Thyroid gland (tissue), 4 donors: ENCODE measurements at regions not wholly inside any gene's neighbourhood (a gene's known extent, or its start where the extent isn't known, plus 50 kb on each side); places are given as distances from the start of the nearest gene placed in this dataset.

Source experiments
- DNase-seq, 2 donors: peaks; one replicate each; pipeline ENCODE4 v3.0.0-alpha.2; 2019
- H3K27ac ChIP-seq, 3 donors: fragments of 200-600 bp; sonication (generic); 1 replicate in 2 of 3; 2 replicates in 1 of 3; pipeline ENCODE4 v1.5.1; 2016 to 2019; ENCODE audit warnings: mild to moderate bottlenecking in 1 of 3, moderate library complexity in 1 of 3
- H3K27me3 ChIP-seq: fragments of 200-600 bp; sonication (generic); one replicate; pipeline ENCODE4 v1.5.1; 2019
- H3K36me3 ChIP-seq, 2 donors: fragments of 200-600 bp; sonication (generic); one replicate each; pipeline ENCODE4 v1.5.1; 2016 to 2019
- H3K4me1 ChIP-seq, 2 donors: fragments of 200-600 bp; sonication (generic); one replicate each; pipeline ENCODE4 v1.5.1; 2017 to 2019
- H3K4me3 ChIP-seq, 3 donors: fragments of 200-600 bp; sonication (generic); replicated peaks in 1 of 3; 1 replicate in 2 of 3; 2 replicates in 1 of 3; pipeline ENCODE4 v1.5.1; 2016; ENCODE audit warnings: mild to moderate bottlenecking in 1 of 3
- H3K9me3 ChIP-seq: fragments of 200-600 bp; sonication (generic); one replicate; pipeline ENCODE4 v1.5.1; 2017
- CTCF ChIP-seq, 6 experiments: fragments of 200-600 bp in 3 of 6; fragments of 450-650 bp in 3 of 6; sonication (generic) in 3 of 6; IDR thresholded peaks; one replicate each; pipeline ENCODE4 v1.5.1; 2016 to 2019; ENCODE audit warnings: antibody characterized with exemption in 6 of 6, mild to moderate bottlenecking in 2 of 6, inconsistent platforms in 1 of 6, moderate library complexity in 1 of 6
- POLR2A ChIP-seq, 2 donors: fragments of 450-650 bp; IDR thresholded peaks; one replicate each; pipeline ENCODE4 v1.6.1; 2017; ENCODE audit warnings: antibody characterized with exemption in 2 of 2, mild to moderate bottlenecking in 2 of 2, moderate library complexity in 1 of 2
- WGBS, 2 donors: methylation state at CpG; one replicate each; pipeline ENCODE4 v1.1.5; 2017; 5-methylcytosine and 5-hydroxymethylcytosine counted together
- intact Hi-C: fragments of 100-400 bp; cut with DNase I; formaldehyde crosslinking; loops from one replicate; pipeline ENCODE4 v1.15.1; 2023

- intact Hi-C loops: no loop called here
Observed at GRCh38 chr11:26093206-26093605, 238.7 kb upstream of the ANO3 start.

GRCh38 chr11:26095340-26095739 lies 236.6 kb upstream of the ANO3 start:
- DNase-seq: no peak
- H3K36me3 ChIP-seq: no peaks in the 10 kb centered on the region
- no peaks in the 10 kb centered on the region for H3K9me3 ChIP-seq
- no peak overlapping the region for H3K27ac ChIP-seq
- intact Hi-C loops: no loop called here
- no peak overlapping the region for H3K4me3 ChIP-seq
- H3K27me3 ChIP-seq: no peaks in the 10 kb centered on the region
- WGBS, 2 donors: 66 to 70% methylated on average over 5 of the region's 5 CpGs
- no peaks in the 10 kb centered on the region for H3K4me1 ChIP-seq
- TF ChIP-seq CTCF (IDR thresholded peaks at IDR 0.05) (no peak), POLR2A (IDR thresholded peaks at IDR 0.05) (no peak)

More at GRCh38 chr11:26093206-26093605, 238.7 kb upstream of the ANO3 start:
- no peak for DNase-seq
- no peaks in the 10 kb centered on the region for H3K27me3 ChIP-seq
- H3K4me1 ChIP-seq: no peaks in the 10 kb centered on the region
- H3K9me3 ChIP-seq: no peaks in the 10 kb centered on the region
- no peak overlapping the region for H3K4me3 ChIP-seq
- 90 to 97% methylated on average over 2 of the region's 2 CpGs for WGBS, 2 donors
- no peak overlapping the region for H3K27ac ChIP-seq
- TF ChIP-seq POLR2A (IDR thresholded peaks at IDR 0.05) (no peak), CTCF (IDR thresholded peaks at IDR 0.05) (no peak)
- H3K36me3 ChIP-seq: no peaks in the 10 kb centered on the region

GRCh38 chr11:26096451-26096850 lies 235.5 kb upstream of the ANO3 start:
- Histone ChIP-seq H3K4me1 (no peaks in the 10 kb centered on the region), H3K36me3 (no peaks in the 10 kb centered on the region), H3K9me3 (no peaks in the 10 kb centered on the region), H3K27ac (no peak overlapping the region), H3K27me3 (no peaks in the 10 kb centered on the region), H3K4me3 (no peak overlapping the region)
- intact Hi-C loops: no loop called here
- TF ChIP-seq POLR2A (IDR thresholded peaks at IDR 0.05): no peak
- no peak for TF ChIP-seq CTCF (IDR thresholded peaks at IDR 0.05)
- WGBS, 2 donors: 38 to 43% methylated on average over 6 of the region's 6 CpGs
- DNase-seq: no peak

- H3K4me1 ChIP-seq: peaks cover 0 to 9% of the 10 kb centered on the region in 2 donors
- H3K36me3 ChIP-seq: no peaks in the 10 kb centered on the region
- WGBS, 2 donors: 85 to 90% methylated on average over 5 of the region's 5 CpGs
- H3K4me3 ChIP-seq: no peak overlapping the region
- intact Hi-C loops: no loop called here
- DNase-seq: no peak
- no peaks in the 10 kb centered on the region for H3K27me3 ChIP-seq
- TF ChIP-seq CTCF (IDR thresholded peaks at IDR 0.05) (no peak), POLR2A (IDR thresholded peaks at IDR 0.05) (no peak)
- H3K27ac ChIP-seq: no peak overlapping the region
- H3K9me3 ChIP-seq: no peaks in the 10 kb centered on the region
Observed at GRCh38 chr11:26102325-26102724, 229.6 kb upstream of the ANO3 start.

- H3K27ac ChIP-seq: no peak overlapping the region
- DNase-seq: no peak
- no peaks in the 10 kb centered on the region for H3K9me3 ChIP-seq
- no peaks in the 10 kb centered on the region for H3K27me3 ChIP-seq
- WGBS, 2 donors: 58 to 59% methylated on average over 4 of the region's 4 CpGs
- H3K4me1 ChIP-seq: peaks cover 0 to 13% of the 10 kb centered on the region in 2 donors
- no peak for TF ChIP-seq POLR2A (IDR thresholded peaks at IDR 0.05)
- no peak for TF ChIP-seq CTCF (IDR thresholded peaks at IDR 0.05)
- intact Hi-C loops: no loop called here
- H3K36me3 ChIP-seq: no peaks in the 10 kb centered on the region
- no peak overlapping the region for H3K4me3 ChIP-seq
Observed at GRCh38 chr11:26105762-26106423, 226.0 kb upstream of the ANO3 start.
